ENCODE measurements at regions not wholly inside any gene's neighbourhood (a gene's known extent, or its start where the extent isn't known, plus 50 kb on each side); places are given as distances from the start of the nearest gene placed in this dataset.

- in situ Hi-C loops (cut with HindIII; ENCODE audit: low sequenced_read_pairs) = no loop called here
- no peak overlapping the region for H3K4me3 ChIP-seq (ENCODE audit: low read depth, low read length)
- TF ChIP-seq, protein P1, sequence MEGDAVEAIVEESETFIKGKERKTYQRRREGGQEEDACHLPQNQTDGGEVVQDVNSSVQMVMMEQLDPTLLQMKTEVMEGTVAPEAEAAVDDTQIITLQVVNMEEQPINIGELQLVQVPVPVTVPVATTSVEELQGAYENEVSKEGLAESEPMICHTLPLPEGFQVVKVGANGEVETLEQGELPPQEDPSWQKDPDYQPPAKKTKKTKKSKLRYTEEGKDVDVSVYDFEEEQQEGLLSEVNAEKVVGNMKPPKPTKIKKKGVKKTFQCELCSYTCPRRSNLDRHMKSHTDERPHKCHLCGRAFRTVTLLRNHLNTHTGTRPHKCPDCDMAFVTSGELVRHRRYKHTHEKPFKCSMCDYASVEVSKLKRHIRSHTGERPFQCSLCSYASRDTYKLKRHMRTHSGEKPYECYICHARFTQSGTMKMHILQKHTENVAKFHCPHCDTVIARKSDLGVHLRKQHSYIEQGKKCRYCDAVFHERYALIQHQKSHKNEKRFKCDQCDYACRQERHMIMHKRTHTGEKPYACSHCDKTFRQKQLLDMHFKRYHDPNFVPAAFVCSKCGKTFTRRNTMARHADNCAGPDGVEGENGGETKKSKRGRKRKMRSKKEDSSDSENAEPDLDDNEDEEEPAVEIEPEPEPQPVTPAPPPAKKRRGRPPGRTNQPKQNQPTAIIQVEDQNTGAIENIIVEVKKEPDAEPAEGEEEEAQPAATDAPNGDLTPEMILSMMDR (IDR thresholded peaks at IDR 0.05; ENCODE audit: low read depth, low read length) = no peak
- no peak for DNase-seq (ENCODE audit: low read depth, low spot score)
Measured at GRCh38 chr2:238786792-238787490, 60.9 kb upstream of the TWIST2 start.

DNA sequence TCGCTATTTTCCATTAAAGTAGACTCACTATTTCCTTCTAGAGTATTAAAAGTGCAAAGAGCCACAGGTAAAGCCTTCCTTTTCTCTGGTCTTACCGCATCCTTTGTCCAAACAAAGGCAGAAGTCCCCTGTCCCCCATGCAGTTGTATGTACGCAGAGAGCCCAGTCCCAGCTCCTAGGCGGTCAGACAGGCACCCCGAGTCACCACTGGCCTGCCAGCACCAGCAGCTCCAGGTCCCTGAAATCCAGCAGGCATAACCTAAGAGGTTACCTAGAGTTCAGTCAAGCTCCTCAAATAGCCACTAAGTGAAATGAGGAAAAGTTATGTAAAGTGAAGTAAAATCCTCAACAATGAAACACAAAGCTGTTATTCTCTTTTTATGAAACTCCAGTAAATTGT is 60.4 kb upstream of the TWIST2 start:
- no peak for DNase-seq (ENCODE audit: low read depth, low spot score)
- H3K4me3 ChIP-seq (ENCODE audit: low read depth, low read length) = no peak overlapping the region
- in situ Hi-C loops (cut with HindIII; ENCODE audit: low sequenced_read_pairs) = no loop called here
- TF ChIP-seq, protein P1 (IDR thresholded peaks at IDR 0.05; ENCODE audit: low read depth, low read length) = no peak

GRCh38 chr2:238789317-238789806 is 58.5 kb upstream of the TWIST2 start:
- in situ Hi-C loops (cut with HindIII; ENCODE audit: low sequenced_read_pairs) = no loop called here
- H3K4me3 ChIP-seq (ENCODE audit: low read depth, low read length) = no peak overlapping the region
- no peak for DNase-seq (ENCODE audit: low read depth, low spot score)
- TF ChIP-seq, protein P1 (IDR thresholded peaks at IDR 0.05; ENCODE audit: low read depth, low read length) = no peak

DNA sequence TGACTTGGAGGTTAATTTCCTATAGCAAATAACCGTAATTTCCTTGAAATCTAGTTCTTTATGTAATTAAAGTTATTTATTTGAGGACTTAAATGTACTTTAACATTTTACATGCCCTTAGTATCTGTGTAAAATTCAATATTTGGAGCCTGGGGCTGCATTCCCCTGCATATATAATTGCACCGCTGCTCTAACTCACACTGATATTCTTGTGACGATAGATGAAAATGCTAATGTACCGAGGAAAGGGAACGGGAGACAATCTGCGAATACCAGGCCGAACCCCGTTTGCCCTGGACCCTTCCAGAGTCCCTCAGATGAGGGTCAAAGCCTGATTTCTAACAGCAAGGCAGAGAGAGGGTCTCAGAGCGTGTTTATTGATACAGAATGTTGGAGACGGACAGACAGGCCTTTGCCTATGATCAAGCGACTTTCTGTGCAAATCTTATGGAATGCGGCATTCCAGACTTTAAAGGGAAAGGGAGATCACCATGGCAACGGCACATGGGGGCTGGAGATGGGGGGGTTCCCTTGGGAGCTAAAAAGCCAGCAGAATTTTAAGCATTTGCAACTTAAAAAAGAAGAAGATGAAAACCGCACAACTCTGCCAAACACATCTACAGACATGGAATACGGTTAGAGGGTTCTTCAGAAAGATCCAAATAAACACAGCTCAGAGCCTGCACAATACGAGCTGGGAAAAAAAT is 57.6 kb upstream of the TWIST2 start:
- TF ChIP-seq, protein P1 (IDR thresholded peaks at IDR 0.05; ENCODE audit: low read depth, low read length) = no peak
- no peak for DNase-seq (ENCODE audit: low read depth, low spot score)
- H3K4me3 ChIP-seq (ENCODE audit: low read depth, low read length) = no peak overlapping the region
- in situ Hi-C loops (cut with HindIII; ENCODE audit: low sequenced_read_pairs) = no loop called here

GRCh38 chr2:238790833-238791230 is 57.1 kb upstream of the TWIST2 start:
- in situ Hi-C loops (cut with HindIII; ENCODE audit: low sequenced_read_pairs) = no loop called here
- no peak overlapping the region for H3K4me3 ChIP-seq (ENCODE audit: low read depth, low read length)
- TF ChIP-seq, protein P1 (IDR thresholded peaks at IDR 0.05; ENCODE audit: low read depth, low read length) = no peak
- no peak for DNase-seq (ENCODE audit: low read depth, low spot score)

DNA sequence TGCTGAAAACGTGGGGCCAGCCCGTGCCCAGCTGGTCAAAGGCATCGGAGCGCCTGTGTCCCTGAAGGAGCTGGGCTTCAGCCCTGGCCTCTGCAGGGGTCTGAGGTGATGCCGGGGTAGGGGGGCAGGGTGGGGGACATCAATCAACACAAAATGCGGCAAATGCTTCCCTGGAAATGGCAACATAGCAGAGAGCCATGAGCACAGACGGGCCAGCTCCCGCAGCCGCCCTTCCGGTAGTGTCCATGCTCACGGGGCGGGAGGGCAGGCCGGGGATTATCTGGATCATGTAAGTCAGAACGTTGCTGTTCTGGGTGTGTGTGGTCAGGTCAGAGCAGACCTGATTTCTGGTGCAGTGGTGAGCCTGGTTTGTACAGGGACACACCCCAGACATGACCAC is 56.5 kb upstream of the TWIST2 start:
- DNase-seq (ENCODE audit: low read depth, low spot score) = no peak
- no peak overlapping the region for H3K4me3 ChIP-seq (ENCODE audit: low read depth, low read length)
- TF ChIP-seq, protein P1 (IDR thresholded peaks at IDR 0.05; ENCODE audit: low read depth, low read length) = no peak
- in situ Hi-C loops (cut with HindIII; ENCODE audit: low sequenced_read_pairs) = no loop called here
